GM12865 (cell line): ENCODE measurements at regions not wholly inside any gene's neighbourhood (a gene's known extent, or its start where the extent isn't known, plus 50 kb on each side); places are given as distances from the start of the nearest gene placed in this dataset.

ENCODE experiments used
- DNase-seq: peaks from one replicate; pipeline ENCODE4 v3.0.0; 2010; ENCODE audit warnings: low read depth
- H3K4me3 ChIP-seq: 2 replicates; pipeline ENCODE4 v1.5.1; 2011; ENCODE audit warnings: mild to moderate bottlenecking, low read depth, low read length, control low read depth
- TF ChIP-seq, protein P1 (sequence below): IDR thresholded peaks from 2 replicates; pipeline ENCODE4 v1.5.1; 2011; ENCODE audit warnings: low read length, control low read depth, low read depth, inconsistent platforms; ENCODE audit not compliant: insufficient read depth; ENCODE audit errors: missing control alignments

DNA sequence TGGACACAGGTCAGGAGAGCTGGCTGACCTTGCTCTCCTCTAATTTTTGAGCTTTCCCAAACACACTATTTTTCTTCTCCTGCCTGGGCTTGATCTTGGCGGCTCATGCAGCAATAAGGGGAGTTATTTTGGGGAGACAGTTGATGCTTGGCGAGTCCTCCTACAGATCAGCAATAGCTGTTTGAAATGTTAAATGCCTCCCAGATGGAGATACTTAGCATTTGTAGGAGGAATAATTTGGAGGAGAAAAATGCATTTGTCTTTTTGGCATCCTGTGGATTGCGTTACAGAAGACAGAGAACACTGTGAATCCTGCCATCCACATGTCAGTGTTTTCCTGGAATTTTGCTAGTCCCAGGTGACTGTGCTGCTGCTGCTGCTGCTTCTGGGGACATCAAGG lies 328.0 kb upstream of the XYLT1 start:
- DNase-seq: no peak
- TF ChIP-seq, protein P1, sequence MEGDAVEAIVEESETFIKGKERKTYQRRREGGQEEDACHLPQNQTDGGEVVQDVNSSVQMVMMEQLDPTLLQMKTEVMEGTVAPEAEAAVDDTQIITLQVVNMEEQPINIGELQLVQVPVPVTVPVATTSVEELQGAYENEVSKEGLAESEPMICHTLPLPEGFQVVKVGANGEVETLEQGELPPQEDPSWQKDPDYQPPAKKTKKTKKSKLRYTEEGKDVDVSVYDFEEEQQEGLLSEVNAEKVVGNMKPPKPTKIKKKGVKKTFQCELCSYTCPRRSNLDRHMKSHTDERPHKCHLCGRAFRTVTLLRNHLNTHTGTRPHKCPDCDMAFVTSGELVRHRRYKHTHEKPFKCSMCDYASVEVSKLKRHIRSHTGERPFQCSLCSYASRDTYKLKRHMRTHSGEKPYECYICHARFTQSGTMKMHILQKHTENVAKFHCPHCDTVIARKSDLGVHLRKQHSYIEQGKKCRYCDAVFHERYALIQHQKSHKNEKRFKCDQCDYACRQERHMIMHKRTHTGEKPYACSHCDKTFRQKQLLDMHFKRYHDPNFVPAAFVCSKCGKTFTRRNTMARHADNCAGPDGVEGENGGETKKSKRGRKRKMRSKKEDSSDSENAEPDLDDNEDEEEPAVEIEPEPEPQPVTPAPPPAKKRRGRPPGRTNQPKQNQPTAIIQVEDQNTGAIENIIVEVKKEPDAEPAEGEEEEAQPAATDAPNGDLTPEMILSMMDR: no peak
- H3K4me3 ChIP-seq: no peak overlapping the region

- TF ChIP-seq, protein P1: no peak
- no peak overlapping the region for H3K4me3 ChIP-seq
- no peak for DNase-seq
Measured at GRCh38 chr16:17793354-17793753, 322.6 kb upstream of the XYLT1 start.

GRCh38 chr16:17784073-17784472 lies 313.3 kb upstream of the XYLT1 start:
- DNase-seq: peak; percentile 10
- TF ChIP-seq, protein P1: no peak
- no peak overlapping the region for H3K4me3 ChIP-seq

DNA sequence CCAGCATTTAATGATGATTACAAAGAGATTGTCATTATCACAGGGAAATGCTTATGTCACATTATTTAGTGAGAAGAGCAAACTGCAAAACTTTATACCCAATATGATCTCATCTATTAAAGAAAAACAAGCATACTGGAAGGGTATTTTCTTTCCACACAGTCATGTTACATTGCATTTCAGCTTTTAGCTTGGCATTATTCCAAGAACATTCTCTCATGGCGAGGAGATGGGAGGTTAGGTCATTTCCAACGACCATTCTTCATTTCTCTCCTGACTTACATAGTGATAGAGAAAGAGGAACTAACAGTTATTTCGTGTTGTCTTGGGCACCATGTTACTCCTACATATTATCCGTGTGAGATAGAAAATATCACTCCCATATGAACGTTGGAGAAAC lies 309.4 kb upstream of the XYLT1 start:
- DNase-seq: no peak
- TF ChIP-seq, protein P1: no peak
- H3K4me3 ChIP-seq: no peak overlapping the region

DNA sequence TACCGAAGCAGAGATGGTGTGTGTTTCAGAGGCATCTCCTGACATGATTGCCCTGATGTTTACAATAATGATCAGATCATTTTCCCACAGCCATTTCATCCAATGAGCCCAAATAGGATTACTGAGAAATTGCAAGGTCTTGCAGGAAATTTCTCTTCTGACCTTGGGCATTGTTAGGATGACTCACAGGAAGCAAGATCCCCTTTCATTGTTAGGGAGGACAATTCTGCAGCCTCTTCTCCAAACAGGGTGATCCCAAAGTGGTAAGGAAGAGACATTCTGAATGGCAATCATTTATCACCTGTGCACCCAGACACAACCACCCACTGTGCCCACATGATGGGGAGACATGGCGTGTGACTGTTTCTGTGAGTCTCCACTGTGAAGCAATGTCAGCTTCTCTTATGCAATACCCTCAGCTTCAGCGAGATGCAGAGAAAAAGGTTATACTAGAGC lies 306.7 kb upstream of the XYLT1 start:
- TF ChIP-seq, protein P1: no peak
- no peak for DNase-seq
- no peak overlapping the region for H3K4me3 ChIP-seq

DNA sequence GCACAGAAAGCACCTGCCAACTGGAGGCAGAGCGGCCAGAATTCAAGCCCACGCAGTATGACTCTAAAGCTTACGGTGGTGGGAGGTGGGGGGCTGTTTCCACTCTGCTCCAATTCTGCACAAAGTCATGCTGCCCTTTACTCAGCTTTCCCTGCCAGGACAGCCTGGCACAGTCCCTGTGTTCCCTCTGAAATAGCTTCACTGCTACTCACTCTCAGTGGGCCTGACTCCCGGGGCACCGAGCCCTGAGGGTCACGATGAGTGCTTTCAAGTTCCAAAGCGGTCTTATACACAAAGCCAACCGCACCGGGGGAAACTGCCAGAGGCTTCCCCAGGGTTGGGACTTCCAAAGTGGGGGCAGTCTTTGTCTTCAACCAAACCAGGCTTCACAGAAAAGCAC lies 306.1 kb upstream of the XYLT1 start:
- DNase-seq: no peak
- no peak overlapping the region for H3K4me3 ChIP-seq
- TF ChIP-seq, protein P1: no peak

- TF ChIP-seq, protein P1: no peak
- H3K4me3 ChIP-seq: no peak overlapping the region
- DNase-seq: no peak
Measured at GRCh38 chr16:17776465-17776864, 305.7 kb upstream of the XYLT1 start.
